AML-193 (cell line): ENCODE measurements at regions not wholly inside any gene's neighbourhood (a gene's known extent, or its start where the extent isn't known, plus 50 kb on each side); places are given as distances from the start of the nearest gene placed in this dataset.
A peak's percentile ranks its signal among the peaks of the same experiment; 100 is the strongest.

ENCODE experiments used
- DNase-seq, 2 experiments: peaks; one replicate each; lab custom pipeline; 2025; lab: John Stamatoyannopoulos, UW

- DNase-seq = no peak
These were observed 65.3 kb upstream of the MDFIC start for GRCh38 chr7:114856625-114857024.

GRCh38 chr7:114857605-114858004 is 64.3 kb upstream of the MDFIC start:
- DNase-seq = no peak

DNA sequence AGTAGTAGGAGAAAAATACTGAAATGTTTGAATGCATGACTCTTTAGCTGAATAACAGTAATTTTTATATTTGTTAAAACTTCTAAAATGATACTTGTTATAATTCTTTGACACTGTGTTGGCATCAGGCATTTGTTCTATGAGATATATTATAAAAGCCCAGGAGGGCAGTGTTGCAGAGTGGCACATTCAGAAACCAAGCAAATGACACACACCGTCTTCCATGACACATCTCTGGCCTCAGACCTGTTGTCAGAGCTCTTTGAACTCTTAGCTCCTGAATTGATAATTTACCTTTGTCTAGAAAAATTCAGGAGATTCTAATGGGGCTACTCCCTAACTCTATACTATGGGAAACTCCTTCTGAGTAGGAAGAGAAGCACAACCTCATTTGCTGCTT is 62.4 kb upstream of the MDFIC start:
- no peak for DNase-seq

- no peak for DNase-seq
These were observed 61.7 kb upstream of the MDFIC start for GRCh38 chr7:114860206-114860605.

GRCh38 chr7:114862406-114862805 is 59.5 kb upstream of the MDFIC start:
- DNase-seq = no peak

DNA sequence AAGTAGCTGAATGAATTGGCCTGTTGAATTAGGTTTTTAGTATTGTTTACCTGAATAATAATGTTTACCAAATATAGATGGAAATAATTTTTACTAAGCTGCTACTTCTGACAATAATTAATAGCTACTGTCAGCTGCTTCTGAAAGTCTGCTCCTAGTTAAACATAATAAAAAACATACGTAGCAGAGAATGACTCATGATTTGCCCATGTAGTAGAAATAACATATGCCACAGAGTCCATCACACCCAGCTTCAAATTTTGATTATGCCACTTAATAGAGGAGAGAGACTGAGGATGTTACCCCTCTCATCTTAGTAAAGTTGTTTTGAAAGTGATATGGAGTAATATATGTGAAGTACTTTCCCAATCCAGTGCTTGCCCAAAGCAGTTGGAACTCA is 57.6 kb upstream of the MDFIC start:
- DNase-seq = no peak

DNA sequence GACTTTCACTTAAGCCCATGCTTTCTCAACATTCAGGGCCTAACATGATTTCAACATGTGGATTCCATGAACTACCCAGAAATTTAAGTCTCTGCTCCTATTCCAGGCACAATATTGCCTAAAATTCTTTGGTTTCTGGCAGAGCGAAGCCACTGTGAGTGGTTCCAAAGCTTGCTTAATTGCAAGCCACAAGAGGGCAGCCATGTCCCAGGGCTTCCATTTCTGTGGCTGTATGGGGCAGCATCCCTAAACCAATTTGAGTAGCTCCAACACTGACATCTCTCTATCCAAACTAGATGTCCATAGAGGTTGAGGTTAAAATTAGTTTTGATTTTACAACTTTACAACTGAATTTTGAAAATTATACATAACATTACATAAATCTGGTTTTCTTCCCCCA is 56.3 kb upstream of the MDFIC start:
- DNase-seq = peak; percentile 23 to 41
